HCT116 (cell line): ENCODE measurements at regions not wholly inside any gene's neighbourhood (a gene's known extent, or its start where the extent isn't known, plus 50 kb on each side); places are given as distances from the start of the nearest gene placed in this dataset.

Experiments used
- ATAC-seq: fragments of 200-7000 bp; cut with Tn5 transposase; 2 replicates; pipeline ENCODE4 v1.9.1; 2020; ENCODE audit warnings: mild to moderate bottlenecking, moderate library complexity
- BruUV-seq: library from RNA; stranded (reverse); fragments of 400-500 nt; replicated peaks from 2 replicates; lab custom pipeline; 2021; lab: Mats Ljungman, UMichigan
- CTCF ChIA-PET: fragments of 300-600 bp; sonication (Branson Sonifier 250); formaldehyde crosslinking; loops from one replicate; lab custom pipeline; 2021; ENCODE audit warnings: antibody characterized with exemption; lab: Charles Lee
- POLR2A ChIA-PET: fragments of 300-600, 350-600 bp; sonication (Branson Sonifier 250); formaldehyde crosslinking; loops from one replicate; lab custom pipeline; 2021; ENCODE audit warnings: antibody characterized with exemption; lab: Charles Lee
- RAD21 ChIA-PET, 2 experiments: fragments of 300-600 bp; sonication (Branson Sonifier 250); formaldehyde crosslinking; loops; one replicate each; lab custom pipeline; 2023; ENCODE audit warnings: low total read pairs in 2 of 2; ENCODE audit not compliant: uncharacterized antibody in 2 of 2, unreplicated experiment in 2 of 2, low non-redundant PET in 1 of 2; lab: Charles Lee
- DNase-seq: peaks from one replicate; pipeline ENCODE4 v3.0.0-alpha.2; 2010; ENCODE audit warnings: low read depth, low spot score
- H2AFZ ChIP-seq: fragments of 200-600 bp; shearing (Covaris generic), sonication (generic); 2 replicates; pipeline ENCODE4 v1.6.1; 2017; ENCODE audit warnings: low read depth, mixed run types, mixed read lengths, antibody characterized with exemption, low read length; ENCODE audit not compliant: poor library complexity, severe bottlenecking
- H3K27ac ChIP-seq: 2 replicates; pipeline ENCODE4 v1.5.1; 2012; ENCODE audit warnings: low read depth, low read length
- H3K27me3 ChIP-seq: fragments of 200-600 bp; sonication (generic); 2 replicates; pipeline ENCODE4 v1.6.1; 2016; ENCODE audit warnings: mixed run types, low read length, mixed read lengths; ENCODE audit not compliant: insufficient read depth
- H3K36me3 ChIP-seq, 2 experiments: fragments of 200-500 bp in 1 of 2; fragments of 200-600 bp in 1 of 2; sonication (Bioruptor generic) in 1 of 2; sonication (generic) in 1 of 2; 2 replicates each; pipeline versions ENCODE4 v1.5.1 to v1.6.1; 2014 to 2016; ENCODE audit warnings: low read length in 2 of 2, inconsistent platforms in 1 of 2, mixed read lengths in 1 of 2, mixed run types in 1 of 2; ENCODE audit not compliant: insufficient read depth in 2 of 2, control insufficient read depth in 1 of 2
- H3K4me1 ChIP-seq, 2 experiments: fragments of 200-600 bp in 1 of 2; sonication (generic) in 1 of 2; 2 replicates each; pipeline versions ENCODE4 v1.5.1 to v1.6.1; 2012 to 2017; ENCODE audit warnings: low read length in 2 of 2, inconsistent platforms in 1 of 2, mild to moderate bottlenecking in 1 of 2, mixed read lengths in 1 of 2, mixed run types in 1 of 2, moderate library complexity in 1 of 2; ENCODE audit not compliant: insufficient read depth in 2 of 2, control insufficient read depth in 1 of 2
- H3K4me2 ChIP-seq: fragments of 200-600 bp; sonication (generic); 2 replicates; pipeline ENCODE4 v1.6.1; 2017; ENCODE audit warnings: mixed run types, low read length, mixed read lengths
- H3K4me3 ChIP-seq, 2 experiments: fragments of 200-600 bp in 1 of 2; sonication (generic) in 1 of 2; replicated peaks in 1 of 2; 2 replicates each; pipeline ENCODE4 v1.5.1; 2011 to 2016; ENCODE audit warnings: low read length in 2 of 2, control low read depth in 1 of 2, low read depth in 1 of 2, mild to moderate bottlenecking in 1 of 2, mixed read lengths in 1 of 2, mixed run types in 1 of 2
- H3K79me2 ChIP-seq: fragments of 200-600 bp; sonication (generic); 2 replicates; pipeline ENCODE4 v1.6.1; 2017; ENCODE audit warnings: mild to moderate bottlenecking, mixed run types, low read length, moderate library complexity, mixed read lengths; ENCODE audit not compliant: insufficient read depth
- H3K9ac ChIP-seq: fragments of 200-600 bp; sonication (generic); 2 replicates; pipeline ENCODE4 v1.6.1; 2016; ENCODE audit warnings: low read length, mixed read lengths
- H3K9me2 ChIP-seq: fragments of 200-600 bp; sonication (generic), shearing (Covaris generic); 2 replicates; pipeline ENCODE4 v1.6.1; 2017; ENCODE audit warnings: mixed run types, mild to moderate bottlenecking, moderate library complexity; ENCODE audit not compliant: insufficient read depth
- H3K9me3 ChIP-seq, 2 experiments: fragments of 200-500 bp in 1 of 2; fragments of 200-600 bp in 1 of 2; sonication (Bioruptor generic) in 1 of 2; sonication (generic) in 1 of 2; 2 replicates each; pipeline ENCODE4 v1.6.1; 2014 to 2017; ENCODE audit warnings: low read length in 2 of 2, mixed read lengths in 2 of 2, inconsistent platforms in 1 of 2, low read depth in 1 of 2, mild to moderate bottlenecking in 1 of 2, mixed run types in 1 of 2, moderate library complexity in 1 of 2; ENCODE audit not compliant: control insufficient read depth in 1 of 2, insufficient read depth in 1 of 2
- H4K20me1 ChIP-seq: fragments of 200-600 bp; sonication (generic), shearing (Covaris generic); 2 replicates; pipeline ENCODE4 v1.6.1; 2017; ENCODE audit warnings: mixed run types, mild to moderate bottlenecking, moderate library complexity; ENCODE audit not compliant: insufficient read depth
- ATF3 ChIP-seq: IDR thresholded peaks from 2 replicates; pipeline ENCODE4 v1.6.1; 2012
- EGR1 ChIP-seq: IDR thresholded peaks from 2 replicates; pipeline ENCODE4 v1.6.1; 2012; ENCODE audit warnings: low read depth
- EZH2phosphoT487 ChIP-seq: fragments of 200-600 bp; IDR thresholded peaks from 2 replicates; pipeline ENCODE4 v1.6.1; 2018; ENCODE audit warnings: antibody characterized with exemption, borderline replicate concordance
- FOSL1 ChIP-seq: IDR thresholded peaks from 2 replicates; pipeline ENCODE4 v1.6.1; 2012; ENCODE audit warnings: low read depth
- JUND ChIP-seq: IDR thresholded peaks from 2 replicates; pipeline ENCODE4 v1.6.1; 2012
- MAX ChIP-seq: IDR thresholded peaks from 2 replicates; pipeline ENCODE4 v1.6.1; 2012
- POLR2A ChIP-seq: IDR thresholded peaks from 2 replicates; pipeline ENCODE4 v1.7.0; 2011; ENCODE audit warnings: borderline replicate concordance; ENCODE audit not compliant: insufficient read depth, insufficient read length; ENCODE audit errors: extremely low read depth
- POLR2AphosphoS5 ChIP-seq: IDR thresholded peaks from 2 replicates; pipeline ENCODE4 v1.6.1; 2011; ENCODE audit warnings: mild to moderate bottlenecking, low read depth, low read length, moderate library complexity
- YY1 ChIP-seq: IDR thresholded peaks from 2 replicates; pipeline ENCODE4 v1.6.1; 2011; ENCODE audit warnings: low read length, low read depth, moderate library complexity, mild to moderate bottlenecking; ENCODE audit not compliant: insufficient replicate concordance; ENCODE audit errors: extremely low read depth
- ZBTB33 ChIP-seq: IDR thresholded peaks from 2 replicates; pipeline ENCODE4 v1.6.1; 2011; ENCODE audit warnings: mild to moderate bottlenecking, low read length, moderate library complexity; ENCODE audit not compliant: insufficient replicate concordance; ENCODE audit errors: extremely low read depth
- intact Hi-C: fragments of 100-400 bp; cut with micrococcal nuclease; formaldehyde crosslinking; loops from 2 replicates; pipeline ENCODE4 v1.10.0; 2022

- ATAC-seq, result no peak
- no TSS peak for BruUV-seq
- no peaks in the 10 kb centered on the region for H3K4me1 ChIP-seq
- H3K36me3 ChIP-seq, result no peaks in the 10 kb centered on the region
- no peak overlapping the region for H2AFZ ChIP-seq
- no peak for TF ChIP-seq EGR1
- no peak for TF ChIP-seq EZH2phosphoT487
- no peaks in the 10 kb centered on the region for H3K9me3 ChIP-seq
- no peaks in the 10 kb centered on the region for H3K79me2 ChIP-seq
- no peak overlapping the region for H3K27ac ChIP-seq
- ChIA-PET RAD21 (no interaction called here), POLR2A (no interaction called here), CTCF (no interaction called here)
- no peak overlapping the region for H3K4me2 ChIP-seq
- no peak for DNase-seq
- H3K4me3 ChIP-seq, result no peak overlapping the region
- no peaks in the 10 kb centered on the region for H3K9me2 ChIP-seq
- H3K27me3 ChIP-seq, result no peaks in the 10 kb centered on the region
- H4K20me1 ChIP-seq, result no peaks in the 10 kb centered on the region
- H3K9ac ChIP-seq, result no peak overlapping the region
- intact Hi-C loops, result no loop called here
Measured at GRCh38 chr2:220341014-220341413, 713.6 kb downstream of the SLC4A3 start.

- ChIA-PET CTCF (no interaction called here), RAD21 (no interaction called here), POLR2A (no interaction called here)
- intact Hi-C loops, result no loop called here
- DNase-seq (no peak), ATAC-seq (no peak)
- Histone ChIP-seq H3K4me1 (no peaks in the 10 kb centered on the region), H3K9me3 (no peaks in the 10 kb centered on the region), H3K4me2 (no peak overlapping the region), H3K36me3 (no peaks in the 10 kb centered on the region), H4K20me1 (no peaks in the 10 kb centered on the region), H3K9ac (no peak overlapping the region), H3K27ac (no peak overlapping the region), H3K9me2 (no peaks in the 10 kb centered on the region), H3K27me3 (no peaks in the 10 kb centered on the region), H3K79me2 (no peaks in the 10 kb centered on the region), H3K4me3 (no peak overlapping the region), H2AFZ (no peak overlapping the region)
- no peak for TF ChIP-seq EGR1
- no peak for TF ChIP-seq FOSL1
- TF ChIP-seq POLR2A, result no peak
- TF ChIP-seq POLR2AphosphoS5, result no peak
- no peak for TF ChIP-seq MAX
- no peak for TF ChIP-seq YY1
- no peak for TF ChIP-seq JUND
- TF ChIP-seq ZBTB33, result no peak
- no peak for TF ChIP-seq ATF3
- no TSS peak for BruUV-seq
Measured at GRCh38 chr2:220346919-220347318, 719.5 kb downstream of the SLC4A3 start.
